NB4 (cell line): ENCODE measurements at regions not wholly inside any gene's neighbourhood (a gene's known extent, or its start where the extent isn't known, plus 50 kb on each side); places are given as distances from the start of the nearest gene placed in this dataset.
A peak's percentile ranks its signal among the peaks of the same experiment; 100 is the strongest.

ENCODE experiments used
- DNase-seq: peaks from one replicate; pipeline ENCODE4 v3.0.0; 2010; ENCODE audit warnings: low read depth
- H3K4me3 ChIP-seq: one replicate; pipeline ENCODE4 v1.5.1; 2011; ENCODE audit warnings: mild to moderate bottlenecking, low read depth, low read length, moderate library complexity
- MAX ChIP-seq: IDR thresholded peaks from 2 replicates; pipeline ENCODE4 v1.6.1; 2011; ENCODE audit warnings: low read depth, low read length
- MYC ChIP-seq: IDR thresholded peaks from 2 replicates; pipeline ENCODE4 v1.6.1; 2011; ENCODE audit warnings: low read depth, low read length
- POLR2A ChIP-seq: IDR thresholded peaks from 2 replicates; pipeline ENCODE4 v1.6.1; 2011; ENCODE audit warnings: mild to moderate bottlenecking; ENCODE audit not compliant: insufficient read length; ENCODE audit errors: extremely low read depth
- TF ChIP-seq, protein P1 (sequence below): IDR thresholded peaks from one replicate; pipeline ENCODE4 v1.5.1; 2012; ENCODE audit warnings: low read depth, low read length

DNA sequence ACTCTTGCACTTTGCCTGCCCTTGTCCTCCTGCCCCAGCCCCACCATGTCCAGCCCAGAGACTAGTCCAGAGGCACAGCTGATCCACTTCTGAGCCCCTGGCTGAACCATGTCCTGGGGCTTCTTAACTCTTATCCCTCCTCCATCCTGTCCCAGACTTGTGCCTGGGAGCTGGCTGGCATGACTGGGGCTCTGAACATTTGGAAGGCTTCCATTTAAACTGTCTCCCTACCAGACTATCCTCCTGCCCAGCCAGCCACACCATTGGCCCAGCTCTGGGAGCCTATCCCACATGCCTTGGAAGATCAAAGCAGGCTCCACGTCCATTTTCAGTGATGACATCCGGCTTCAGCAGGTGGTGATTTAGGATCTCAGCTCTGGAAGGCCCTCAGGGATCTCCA, 57.4 kb downstream of the FAM241B start:
- no peak for TF ChIP-seq MYC
- TF ChIP-seq, protein P1, sequence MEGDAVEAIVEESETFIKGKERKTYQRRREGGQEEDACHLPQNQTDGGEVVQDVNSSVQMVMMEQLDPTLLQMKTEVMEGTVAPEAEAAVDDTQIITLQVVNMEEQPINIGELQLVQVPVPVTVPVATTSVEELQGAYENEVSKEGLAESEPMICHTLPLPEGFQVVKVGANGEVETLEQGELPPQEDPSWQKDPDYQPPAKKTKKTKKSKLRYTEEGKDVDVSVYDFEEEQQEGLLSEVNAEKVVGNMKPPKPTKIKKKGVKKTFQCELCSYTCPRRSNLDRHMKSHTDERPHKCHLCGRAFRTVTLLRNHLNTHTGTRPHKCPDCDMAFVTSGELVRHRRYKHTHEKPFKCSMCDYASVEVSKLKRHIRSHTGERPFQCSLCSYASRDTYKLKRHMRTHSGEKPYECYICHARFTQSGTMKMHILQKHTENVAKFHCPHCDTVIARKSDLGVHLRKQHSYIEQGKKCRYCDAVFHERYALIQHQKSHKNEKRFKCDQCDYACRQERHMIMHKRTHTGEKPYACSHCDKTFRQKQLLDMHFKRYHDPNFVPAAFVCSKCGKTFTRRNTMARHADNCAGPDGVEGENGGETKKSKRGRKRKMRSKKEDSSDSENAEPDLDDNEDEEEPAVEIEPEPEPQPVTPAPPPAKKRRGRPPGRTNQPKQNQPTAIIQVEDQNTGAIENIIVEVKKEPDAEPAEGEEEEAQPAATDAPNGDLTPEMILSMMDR, result no peak
- no peak for TF ChIP-seq POLR2A
- no peak for TF ChIP-seq MAX
- H3K4me3 ChIP-seq, result no peak overlapping the region
- no peak for DNase-seq

- DNase-seq, result no peak
- H3K4me3 ChIP-seq, result no peak overlapping the region
- TF ChIP-seq POLR2A (no peak), MYC (no peak), MAX (no peak)
- TF ChIP-seq, protein P1, result no peak
These were observed 62.2 kb downstream of the FAM241B start for GRCh38 chr10:69692267-69692666.

GRCh38 chr10:69692891-69693290, 62.8 kb downstream of the FAM241B start:
- TF ChIP-seq POLR2A (no peak), MAX (no peak), MYC (no peak)
- TF ChIP-seq, protein P1, result no peak
- no peak for DNase-seq
- no peak overlapping the region for H3K4me3 ChIP-seq

DNA sequence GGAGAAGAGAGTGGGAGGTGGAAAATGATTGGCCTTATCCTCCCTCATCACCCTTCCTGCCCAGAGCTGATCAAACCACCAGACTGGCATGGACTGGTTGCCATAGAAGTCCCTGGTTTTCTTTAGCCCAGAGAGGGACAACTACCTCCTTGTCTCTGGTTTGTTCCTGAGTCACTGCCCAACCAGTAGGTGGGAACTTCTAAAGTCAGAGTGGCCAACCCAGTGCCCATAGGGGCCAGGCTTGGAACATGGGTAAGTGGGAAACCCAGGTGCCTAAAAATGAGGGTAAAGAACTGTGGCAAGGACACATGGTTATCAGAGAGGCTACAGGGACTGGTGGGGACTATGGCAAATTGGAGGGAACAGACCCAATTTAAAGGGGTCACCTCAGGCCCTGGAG, 63.8 kb downstream of the FAM241B start:
- DNase-seq, result no peak
- TF ChIP-seq, protein P1, result no peak
- TF ChIP-seq POLR2A, result no peak
- no peak for TF ChIP-seq MAX
- TF ChIP-seq MYC, result no peak
- H3K4me3 ChIP-seq, result no peak overlapping the region

DNA sequence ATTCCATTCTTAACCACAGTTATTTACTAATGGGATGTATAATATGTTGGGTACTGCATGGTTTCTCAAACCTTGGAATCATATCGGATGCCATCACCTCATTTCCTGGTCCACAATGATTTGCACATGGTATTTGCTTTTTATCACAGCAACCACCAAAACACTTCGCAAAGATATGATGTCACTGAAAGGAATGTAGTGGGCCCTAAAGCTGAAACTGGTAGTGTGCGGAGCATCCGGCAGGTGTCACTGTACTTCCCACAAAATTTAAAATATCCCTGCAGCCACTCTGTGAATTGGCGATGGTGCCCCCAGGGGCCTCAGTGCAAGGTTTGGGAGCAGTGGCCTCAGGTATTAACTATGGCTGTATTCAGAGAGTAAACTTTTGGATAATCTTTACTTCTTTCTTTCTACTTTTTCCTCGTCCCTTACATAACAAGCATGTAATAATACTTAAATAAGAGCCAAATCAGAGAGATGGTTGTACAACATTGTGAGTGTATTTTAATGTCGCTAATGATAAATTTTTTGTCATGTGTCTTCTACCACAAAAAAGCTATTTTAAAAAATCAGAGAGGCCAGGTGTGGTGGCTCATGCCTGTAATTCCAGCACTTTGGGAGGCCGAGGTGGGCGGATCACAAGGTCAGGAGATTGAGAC, 66.2 kb downstream of the FAM241B start:
- DNase-seq, result peak; percentile 39
- no peak overlapping the region for H3K4me3 ChIP-seq

More for the DNA sequence above, 66.2 kb downstream of the FAM241B start:
- no peak for TF ChIP-seq MYC
- TF ChIP-seq, protein P1, result peak; percentile 69
- no peak for TF ChIP-seq MAX
- TF ChIP-seq POLR2A, result no peak
